Transverse colon (tissue), 3 donors: ENCODE measurements at regions not wholly inside any gene's neighbourhood (a gene's known extent, or its start where the extent isn't known, plus 50 kb on each side); places are given as distances from the start of the nearest gene placed in this dataset.

ENCODE experiments used
- CTCF ChIP-seq, 5 experiments: fragments of 200-600 bp in 3 of 5; fragments of 450-650 bp in 2 of 5; sonication (generic) in 3 of 5; IDR thresholded peaks; 1 replicate in 2 of 5; 2 replicates in 3 of 5; pipeline ENCODE4 v1.5.1; 2016 to 2017; ENCODE audit warnings: antibody characterized with exemption in 5 of 5, inconsistent platforms in 3 of 5, mild to moderate bottlenecking in 2 of 5, moderate library complexity in 1 of 5
- EP300 ChIP-seq: sonication (generic); formaldehyde crosslinking; IDR thresholded peaks from one replicate; pipeline ENCODE4 v1.6.1; 2017; ENCODE audit warnings: antibody characterized with exemption, low read depth
- POLR2A ChIP-seq: fragments of 450-650 bp; IDR thresholded peaks from one replicate; pipeline ENCODE4 v1.6.1; 2016; ENCODE audit warnings: antibody characterized with exemption, mild to moderate bottlenecking, moderate library complexity

- TF ChIP-seq CTCF (IDR thresholded peaks at IDR 0.05): no peak
- TF ChIP-seq POLR2A: no peak
- no peak for TF ChIP-seq EP300
These were observed 167.2 kb downstream of the EVX1 start for GRCh38 chr7:27409776-27410175.
